ENCODE measurements at regions not wholly inside any gene's neighbourhood (a gene's known extent, or its start where the extent isn't known, plus 50 kb on each side); places are given as distances from the start of the nearest gene placed in this dataset.
"Not testable (repeated sequence)": the region's sequence is repeated elsewhere in the genome, so short reads cannot be mapped to it uniquely, and the experiment has no call there.

DNA sequence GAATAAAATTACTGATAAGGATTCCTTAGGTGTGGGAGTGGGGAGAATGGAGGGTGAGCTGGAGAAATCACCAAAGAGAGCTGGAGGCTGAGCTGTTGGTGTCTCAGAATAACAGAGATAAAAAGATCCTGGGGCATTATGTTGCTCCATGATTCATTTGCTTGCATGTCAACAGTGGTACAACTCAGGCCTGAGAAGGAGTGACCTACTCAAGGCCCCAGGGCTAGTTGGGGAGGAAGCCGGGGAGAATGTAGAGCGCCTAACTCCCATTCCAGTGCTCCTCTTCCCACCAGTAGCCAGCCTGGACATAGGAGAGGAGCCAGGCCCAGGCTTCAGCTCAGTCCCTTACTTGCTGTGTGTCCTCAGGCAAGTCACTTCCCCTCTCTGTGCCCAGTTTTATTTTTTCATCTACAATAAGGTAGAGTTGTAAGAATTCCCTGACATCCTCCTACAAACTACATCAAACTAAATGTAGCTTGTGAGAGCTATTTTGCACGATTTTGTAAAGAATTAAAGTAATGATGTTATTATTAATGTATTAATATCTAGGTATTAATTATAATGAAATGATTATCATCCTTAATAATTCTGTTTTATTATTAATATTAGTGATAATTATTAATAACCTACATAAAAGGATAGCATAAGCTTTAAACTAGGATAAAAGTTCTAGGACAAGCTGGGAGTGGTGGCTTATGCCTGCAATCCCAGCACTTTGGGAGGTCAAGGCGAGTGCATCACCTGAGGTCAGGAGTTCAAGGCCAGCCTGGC, 250.9 kb upstream of the SULF2 start:
- no peak for TF ChIP-seq ELF4 (IDR thresholded peaks at IDR 0.05)
- no peak for TF ChIP-seq L3MBTL2 (conservative IDR thresholded peaks at IDR 0.05)
- TF ChIP-seq HDGF (IDR thresholded peaks at IDR 0.05; ENCODE audit: borderline replicate concordance): no peak
- no peak for TF ChIP-seq BHLHE40 (IDR thresholded peaks at IDR 0.05; ENCODE audit: borderline replicate concordance)
- TF ChIP-seq FOXK2 (IDR thresholded peaks at IDR 0.05): no peak
- no peak for TF ChIP-seq FOXM1 (IDR thresholded peaks at IDR 0.05; ENCODE audit: borderline replicate concordance)
- no peak for TF ChIP-seq ARNT (IDR thresholded peaks at IDR 0.05)
- no peak for TF ChIP-seq ZNF384 (IDR thresholded peaks at IDR 0.05)
- TF ChIP-seq LEF1 (IDR thresholded peaks at IDR 0.05; ENCODE audit: borderline replicate concordance): no peak
- no peak for TF ChIP-seq TARDBP (IDR thresholded peaks at IDR 0.05)
- no peak for TF ChIP-seq FOXA1 (IDR thresholded peaks at IDR 0.05)
- TF ChIP-seq SP1 (IDR thresholded peaks at IDR 0.05): no peak
- TF ChIP-seq, protein P1, sequence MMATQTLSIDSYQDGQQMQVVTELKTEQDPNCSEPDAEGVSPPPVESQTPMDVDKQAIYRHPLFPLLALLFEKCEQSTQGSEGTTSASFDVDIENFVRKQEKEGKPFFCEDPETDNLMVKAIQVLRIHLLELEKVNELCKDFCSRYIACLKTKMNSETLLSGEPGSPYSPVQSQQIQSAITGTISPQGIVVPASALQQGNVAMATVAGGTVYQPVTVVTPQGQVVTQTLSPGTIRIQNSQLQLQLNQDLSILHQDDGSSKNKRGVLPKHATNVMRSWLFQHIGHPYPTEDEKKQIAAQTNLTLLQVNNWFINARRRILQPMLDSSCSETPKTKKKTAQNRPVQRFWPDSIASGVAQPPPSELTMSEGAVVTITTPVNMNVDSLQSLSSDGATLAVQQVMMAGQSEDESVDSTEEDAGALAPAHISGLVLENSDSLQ (IDR thresholded peaks at IDR 0.05): no peak
- no peak for TF ChIP-seq CTBP1 (IDR thresholded peaks at IDR 0.05; ENCODE audit: borderline replicate concordance)
- no peak for TF ChIP-seq NFRKB (IDR thresholded peaks at IDR 0.05)
- TF ChIP-seq SUZ12 (IDR thresholded peaks at IDR 0.05): no peak
- ChIA-PET CTCF (no interaction called here), POLR2A (no interaction called here)
- no peak for DNase-seq (ENCODE audit: extremely low spot score)

DNA sequence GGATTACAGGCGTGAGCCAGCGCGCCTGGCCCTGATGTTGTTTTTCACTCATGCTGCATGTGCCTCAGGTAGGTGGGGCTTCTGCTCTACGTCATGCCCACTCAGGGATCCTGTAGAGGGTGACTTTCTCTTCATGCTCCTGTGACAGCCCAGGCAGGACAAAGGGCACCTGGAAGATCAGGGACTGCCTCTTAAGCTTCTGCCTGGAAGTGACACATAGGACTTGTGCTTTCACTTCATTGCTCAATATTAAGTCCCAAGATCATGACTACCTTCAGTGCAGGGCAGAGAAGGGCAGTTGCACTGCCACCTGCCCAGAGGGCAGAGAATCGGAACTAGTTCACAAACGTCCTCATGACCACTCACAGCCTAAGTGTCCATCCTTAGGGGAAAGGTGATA, 249.5 kb upstream of the SULF2 start:
- no peak for DNase-seq (ENCODE audit: extremely low spot score)
- CTCF ChIA-PET: no interaction called here
- TF ChIP-seq HDGF (IDR thresholded peaks at IDR 0.05; ENCODE audit: borderline replicate concordance) (no peak), FOXA1 (IDR thresholded peaks at IDR 0.05) (no peak), NFRKB (IDR thresholded peaks at IDR 0.05) (no peak), ZNF384 (IDR thresholded peaks at IDR 0.05) (no peak), ELF4 (IDR thresholded peaks at IDR 0.05) (no peak), FOXK2 (IDR thresholded peaks at IDR 0.05) (no peak), CTBP1 (IDR thresholded peaks at IDR 0.05; ENCODE audit: borderline replicate concordance) (no peak), FOXM1 (IDR thresholded peaks at IDR 0.05; ENCODE audit: borderline replicate concordance) (no peak), L3MBTL2 (conservative IDR thresholded peaks at IDR 0.05) (no peak), LEF1 (IDR thresholded peaks at IDR 0.05; ENCODE audit: borderline replicate concordance) (no peak), SUZ12 (IDR thresholded peaks at IDR 0.05) (no peak)
- TF ChIP-seq, protein P1 (IDR thresholded peaks at IDR 0.05): no peak
- POLR2A ChIA-PET: no interaction called here

DNA sequence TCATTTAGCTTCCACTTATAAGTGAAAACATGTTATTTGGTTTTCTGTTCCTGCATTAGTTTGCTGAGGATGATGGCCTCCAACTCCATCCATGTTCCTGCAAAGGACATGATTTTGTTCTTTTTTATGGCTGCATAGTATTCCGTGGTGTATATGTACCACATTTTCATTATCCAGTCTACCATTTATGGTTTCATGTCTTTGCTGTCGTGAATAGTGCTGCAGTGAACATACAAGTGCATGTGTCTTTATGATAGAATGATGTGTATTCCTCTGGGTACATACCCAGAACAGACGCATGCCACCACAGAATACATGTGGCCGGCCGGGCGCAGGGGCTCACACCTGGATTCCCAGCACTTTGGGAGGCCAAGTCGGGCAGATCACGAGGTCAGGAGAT, 247.7 kb upstream of the SULF2 start:
- POLR2A ChIA-PET: not testable (repeated sequence)

GRCh38 chr20:48031122-48031521, 245.8 kb upstream of the SULF2 start:
- TF ChIP-seq, protein P1 (IDR thresholded peaks at IDR 0.05): no peak
- TF ChIP-seq FOXA1 (IDR thresholded peaks at IDR 0.05): no peak
- TF ChIP-seq FOXM1 (IDR thresholded peaks at IDR 0.05; ENCODE audit: borderline replicate concordance): no peak
- TF ChIP-seq ARNT (IDR thresholded peaks at IDR 0.05): no peak
- TF ChIP-seq SUZ12 (IDR thresholded peaks at IDR 0.05): no peak
- TF ChIP-seq LEF1 (IDR thresholded peaks at IDR 0.05; ENCODE audit: borderline replicate concordance): no peak
- TF ChIP-seq ELF4 (IDR thresholded peaks at IDR 0.05): no peak
- no peak for TF ChIP-seq NFRKB (IDR thresholded peaks at IDR 0.05)
- TF ChIP-seq TARDBP (IDR thresholded peaks at IDR 0.05): no peak
- no peak for TF ChIP-seq SP1 (IDR thresholded peaks at IDR 0.05)
- TF ChIP-seq HDGF (IDR thresholded peaks at IDR 0.05; ENCODE audit: borderline replicate concordance): no peak
- no peak for TF ChIP-seq ZNF384 (IDR thresholded peaks at IDR 0.05)
- no peak for TF ChIP-seq BHLHE40 (IDR thresholded peaks at IDR 0.05; ENCODE audit: borderline replicate concordance)
- no peak for TF ChIP-seq L3MBTL2 (conservative IDR thresholded peaks at IDR 0.05)
- TF ChIP-seq FOXK2 (IDR thresholded peaks at IDR 0.05): no peak
- TF ChIP-seq CTBP1 (IDR thresholded peaks at IDR 0.05; ENCODE audit: borderline replicate concordance): no peak
- no peak for DNase-seq (ENCODE audit: extremely low spot score)
- ChIA-PET CTCF (no interaction called here), POLR2A (no interaction called here)

More for the DNA sequence above, 247.7 kb upstream of the SULF2 start:
- DNase-seq (ENCODE audit: extremely low spot score); CTCF ChIA-PET: not testable (repeated sequence)

- DNase-seq (ENCODE audit: extremely low spot score): no peak
- ChIA-PET POLR2A (no interaction called here), CTCF (interaction anchor here (0.5 kb wide), 1 partner anchor 306 kb away, joined by 5 read pairs; no protein-coding TSS in a partner anchor)
- TF ChIP-seq CTBP1 (IDR thresholded peaks at IDR 0.05; ENCODE audit: borderline replicate concordance): no peak
- TF ChIP-seq FOXA1 (IDR thresholded peaks at IDR 0.05): no peak
- TF ChIP-seq FOXK2 (IDR thresholded peaks at IDR 0.05): no peak
- TF ChIP-seq ELF4 (IDR thresholded peaks at IDR 0.05): no peak
Observed at GRCh38 chr20:48026981-48027592, 241.8 kb upstream of the SULF2 start.

GRCh38 chr20:48025661-48026060, 240.4 kb upstream of the SULF2 start:
- TF ChIP-seq ELF4 (IDR thresholded peaks at IDR 0.05): no peak
- no peak for TF ChIP-seq FOXK2 (IDR thresholded peaks at IDR 0.05)
- TF ChIP-seq HDGF (IDR thresholded peaks at IDR 0.05; ENCODE audit: borderline replicate concordance): no peak
- DNase-seq (ENCODE audit: extremely low spot score): no peak
- CTCF ChIA-PET: no interaction called here
- POLR2A ChIA-PET: no interaction called here

All from HEK293T (cell line).